SU-DHL-6 (cell line): ENCODE measurements at regions not wholly inside any gene's neighbourhood (a gene's known extent, or its start where the extent isn't known, plus 50 kb on each side); places are given as distances from the start of the nearest gene placed in this dataset.

Experiments
- H2AFZ ChIP-seq: fragments of 200-600 bp; sonication (generic); 2 replicates; pipeline ENCODE4 v1.6.1; 2014; ENCODE audit warnings: low read depth, mild to moderate bottlenecking, moderate library complexity, mixed read lengths, antibody characterized with exemption, low read length; ENCODE audit not compliant: severe bottlenecking
- H3F3A ChIP-seq: fragments of 200-600 bp; shearing (Covaris generic); 2 replicates; pipeline ENCODE4 v1.6.0; 2016; ENCODE audit warnings: antibody characterized with exemption, mild to moderate bottlenecking; ENCODE audit not compliant: insufficient read depth
- H3K27ac ChIP-seq: fragments of 200-600 bp; sonication (generic); 2 replicates; pipeline ENCODE4 v1.5.1; 2016; ENCODE audit warnings: low read depth, mild to moderate bottlenecking, low read length, moderate library complexity, mixed read lengths
- H3K27me3 ChIP-seq: fragments of 200-600 bp; sonication (generic), shearing (Covaris generic); 2 replicates; pipeline ENCODE4 v1.6.0; 2014; ENCODE audit warnings: mild to moderate bottlenecking, low read length
- H3K36me3 ChIP-seq: fragments of 200-600 bp; sonication (generic); 2 replicates; pipeline ENCODE4 v1.6.1; 2014; ENCODE audit warnings: mild to moderate bottlenecking, low read length, mixed read lengths
- H3K4me2 ChIP-seq: fragments of 300-600, 200-600 bp; shearing (Covaris generic), sonication (generic); 2 replicates; pipeline ENCODE4 v1.6.0; 2014; ENCODE audit warnings: low read length, low read depth, mild to moderate bottlenecking; ENCODE audit not compliant: poor library complexity, severe bottlenecking
- H3K4me3 ChIP-seq: fragments of 200-600 bp; sonication (generic); 2 replicates; pipeline ENCODE4 v1.5.1; 2014; ENCODE audit warnings: antibody characterized with exemption, low read length, mild to moderate bottlenecking, mixed read lengths; ENCODE audit not compliant: insufficient read depth, poor library complexity, severe bottlenecking
- H3K79me2 ChIP-seq: fragments of 200-600 bp; sonication (generic); 2 replicates; pipeline ENCODE4 v1.6.1; 2014; ENCODE audit warnings: mild to moderate bottlenecking, low read length, moderate library complexity; ENCODE audit not compliant: insufficient read depth
- H3K9ac ChIP-seq: fragments of 200-600 bp; sonication (generic); 2 replicates; pipeline ENCODE4 v1.7.0; 2014; ENCODE audit warnings: mild to moderate bottlenecking, low read length
- H3K9me2 ChIP-seq: fragments of 200-600 bp; sonication (generic); replicated peaks from 2 replicates; pipeline ENCODE4 v1.6.1; 2014; ENCODE audit warnings: low read length; ENCODE audit not compliant: insufficient read depth
- H3K9me3 ChIP-seq: fragments of 200-600 bp; sonication (generic); 2 replicates; pipeline ENCODE4 v1.6.1; 2014; ENCODE audit warnings: low read length, mixed read lengths; ENCODE audit not compliant: insufficient read depth
- H4K20me1 ChIP-seq: fragments of 200-600 bp; sonication (generic); 2 replicates; pipeline ENCODE4 v1.6.1; 2014; ENCODE audit warnings: low read depth, mild to moderate bottlenecking, antibody characterized with exemption, low read length, moderate library complexity, mixed read lengths
- EZH2phosphoT487 ChIP-seq: fragments of 200-600 bp; sonication (generic), shearing (Covaris generic); conservative IDR thresholded peaks from 2 replicates; pipeline ENCODE4 v1.6.1; 2018; ENCODE audit warnings: mild to moderate bottlenecking, antibody characterized with exemption, low read length, moderate library complexity, mixed read lengths
- TF ChIP-seq, protein P1 (sequence below): fragments of 200-600 bp; sonication (generic); IDR thresholded peaks from one replicate; pipeline ENCODE4 v1.5.1; 2017; ENCODE audit warnings: antibody characterized with exemption, mild to moderate bottlenecking, low read length, moderate library complexity; ENCODE audit not compliant: insufficient read depth, poor library complexity, severe bottlenecking

DNA sequence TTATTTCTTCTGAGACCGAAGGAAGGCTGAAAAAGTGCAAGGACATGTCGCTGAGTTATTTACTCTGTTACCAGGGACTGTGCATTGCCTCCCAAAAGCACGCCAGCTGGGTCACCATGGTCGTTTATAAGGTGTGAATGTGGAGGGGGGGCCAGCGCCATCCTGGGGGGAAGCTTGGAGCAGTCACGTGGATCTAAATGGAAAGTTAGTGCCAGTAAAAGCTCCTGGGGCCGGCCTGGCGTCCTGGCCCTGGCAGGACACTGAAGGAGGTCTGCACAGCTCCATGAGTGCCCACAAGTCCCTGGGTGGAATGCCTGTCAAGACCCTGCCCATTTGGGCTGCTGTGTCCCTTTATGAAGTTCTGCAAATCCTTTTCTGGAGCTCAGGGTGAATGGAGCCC is 82.6 kb downstream of the C16orf95 start:
- no peak overlapping the region for H3K9ac ChIP-seq
- H2AFZ ChIP-seq = no peak overlapping the region
- TF ChIP-seq, protein P1, sequence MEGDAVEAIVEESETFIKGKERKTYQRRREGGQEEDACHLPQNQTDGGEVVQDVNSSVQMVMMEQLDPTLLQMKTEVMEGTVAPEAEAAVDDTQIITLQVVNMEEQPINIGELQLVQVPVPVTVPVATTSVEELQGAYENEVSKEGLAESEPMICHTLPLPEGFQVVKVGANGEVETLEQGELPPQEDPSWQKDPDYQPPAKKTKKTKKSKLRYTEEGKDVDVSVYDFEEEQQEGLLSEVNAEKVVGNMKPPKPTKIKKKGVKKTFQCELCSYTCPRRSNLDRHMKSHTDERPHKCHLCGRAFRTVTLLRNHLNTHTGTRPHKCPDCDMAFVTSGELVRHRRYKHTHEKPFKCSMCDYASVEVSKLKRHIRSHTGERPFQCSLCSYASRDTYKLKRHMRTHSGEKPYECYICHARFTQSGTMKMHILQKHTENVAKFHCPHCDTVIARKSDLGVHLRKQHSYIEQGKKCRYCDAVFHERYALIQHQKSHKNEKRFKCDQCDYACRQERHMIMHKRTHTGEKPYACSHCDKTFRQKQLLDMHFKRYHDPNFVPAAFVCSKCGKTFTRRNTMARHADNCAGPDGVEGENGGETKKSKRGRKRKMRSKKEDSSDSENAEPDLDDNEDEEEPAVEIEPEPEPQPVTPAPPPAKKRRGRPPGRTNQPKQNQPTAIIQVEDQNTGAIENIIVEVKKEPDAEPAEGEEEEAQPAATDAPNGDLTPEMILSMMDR = no peak
- TF ChIP-seq EZH2phosphoT487 = no peak

DNA sequence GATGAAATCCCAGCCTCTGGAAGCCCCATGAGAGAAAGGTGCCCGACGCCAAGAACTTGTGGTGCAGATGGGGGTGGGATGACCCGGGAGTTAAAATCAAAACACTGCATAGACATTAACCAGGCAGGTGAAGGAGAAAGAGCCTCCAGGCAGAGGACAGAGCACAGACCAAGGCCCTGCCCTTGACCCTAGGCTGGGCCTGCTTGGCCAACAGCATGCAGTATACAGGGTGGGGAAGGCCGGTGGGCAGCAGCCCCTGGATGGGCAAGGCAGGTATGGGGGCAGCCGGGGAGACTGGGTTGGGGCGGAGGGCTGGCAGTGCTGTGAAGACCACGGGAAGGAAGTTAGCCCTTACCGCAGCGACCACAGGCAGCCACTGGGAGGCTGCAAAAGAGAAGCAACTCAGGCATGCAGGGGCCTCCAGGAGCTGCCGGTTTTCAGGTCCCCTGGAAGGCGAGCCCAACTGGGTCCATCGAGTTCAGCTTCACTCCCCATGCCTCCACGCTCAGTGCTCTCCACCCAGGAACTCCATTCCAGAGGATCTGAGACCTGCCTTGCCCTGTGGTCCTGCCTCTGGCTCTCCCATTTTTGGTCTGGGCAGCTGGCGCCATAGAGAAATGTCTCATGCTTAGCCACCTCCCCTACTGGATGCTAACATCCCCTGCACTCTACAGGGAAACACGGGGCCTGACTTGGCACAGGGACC is 81.2 kb downstream of the C16orf95 start:
- H3K36me3 ChIP-seq = no peaks in the 10 kb centered on the region
- no peak overlapping the region for H3K4me3 ChIP-seq
- no peak overlapping the region for H3K4me2 ChIP-seq
- no peaks in the 10 kb centered on the region for H3K79me2 ChIP-seq
- H2AFZ ChIP-seq = no peak overlapping the region
- H3K27me3 ChIP-seq = no peaks in the 10 kb centered on the region
- H3K9ac ChIP-seq = no peak overlapping the region
- H3K27ac ChIP-seq = no peak overlapping the region
- H3K9me2 ChIP-seq = no peaks in the 10 kb centered on the region
- no peaks in the 10 kb centered on the region for H3K9me3 ChIP-seq
- TF ChIP-seq, protein P1 = no peak
- no peak for TF ChIP-seq EZH2phosphoT487
- H4K20me1 ChIP-seq = no peaks in the 10 kb centered on the region
- no peaks in the 10 kb centered on the region for H3F3A ChIP-seq

More for the DNA sequence above, 82.6 kb downstream of the C16orf95 start:
- no peak overlapping the region for H3K27ac ChIP-seq
- no peaks in the 10 kb centered on the region for H3F3A ChIP-seq
- no peaks in the 10 kb centered on the region for H3K36me3 ChIP-seq
- H3K79me2 ChIP-seq = no peaks in the 10 kb centered on the region
- H3K4me3 ChIP-seq = no peak overlapping the region
- H4K20me1 ChIP-seq = no peaks in the 10 kb centered on the region
- no peak overlapping the region for H3K4me2 ChIP-seq
- no peaks in the 10 kb centered on the region for H3K9me2 ChIP-seq
- no peaks in the 10 kb centered on the region for H3K27me3 ChIP-seq
- no peaks in the 10 kb centered on the region for H3K9me3 ChIP-seq

DNA sequence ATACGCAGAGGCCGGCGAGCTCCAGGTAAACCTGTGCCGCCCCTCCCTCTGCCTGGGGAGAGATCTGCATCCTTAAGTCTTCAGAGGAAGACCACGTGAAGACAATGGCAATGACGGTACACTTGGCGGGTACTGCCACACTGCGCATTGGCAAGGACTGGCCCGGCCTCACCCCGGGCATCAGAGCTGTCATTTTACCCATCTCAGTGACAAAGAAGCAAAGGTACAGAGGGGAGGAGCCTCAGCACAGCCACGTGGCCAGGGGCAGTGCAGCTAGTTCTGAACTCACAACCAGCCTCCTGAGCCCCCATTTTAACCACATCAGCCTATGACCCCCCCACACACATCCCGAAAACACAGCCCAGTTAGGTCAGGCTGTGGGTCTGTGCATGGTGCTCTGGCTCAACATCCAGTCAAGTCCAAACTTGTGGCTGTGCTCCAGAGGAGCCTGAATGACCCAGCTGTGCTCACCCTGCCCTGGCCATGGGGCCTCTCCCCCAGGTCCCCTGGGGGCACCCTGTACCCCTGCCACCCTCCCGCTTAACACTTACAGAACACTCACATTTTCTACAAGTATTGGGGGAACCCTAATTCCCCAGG is 80.6 kb downstream of the C16orf95 start:
- Histone ChIP-seq H3K27ac (no peak overlapping the region), H3K9me2 (no peaks in the 10 kb centered on the region), H3K4me3 (no peak overlapping the region), H3K4me2 (no peak overlapping the region), H3K9me3 (no peaks in the 10 kb centered on the region), H3K79me2 (no peaks in the 10 kb centered on the region), H3K27me3 (no peaks in the 10 kb centered on the region), H2AFZ (no peak overlapping the region), H4K20me1 (no peaks in the 10 kb centered on the region), H3K36me3 (no peaks in the 10 kb centered on the region), H3K9ac (no peak overlapping the region), H3F3A (no peaks in the 10 kb centered on the region)
- TF ChIP-seq, protein P1 = no peak
- TF ChIP-seq EZH2phosphoT487 = no peak
